Endothelial cell (in vitro differentiated cells): ENCODE measurements at regions not wholly inside any gene's neighbourhood (a gene's known extent, or its start where the extent isn't known, plus 50 kb on each side); places are given as distances from the start of the nearest gene placed in this dataset.
"Not testable (repeated sequence)": the region's sequence is repeated elsewhere in the genome, so short reads cannot be mapped to it uniquely, and the experiment has no call there.

Source experiments
- DNase-seq: peaks from one replicate; pipeline ENCODE4 v3.0.0; 2021; ENCODE audit warnings: low spot score
- H3K27ac Mint-ChIP-seq: one replicate; pipeline ENCODE4 v1.8.0; 2021; ENCODE audit warnings: mixed read lengths, inconsistent platforms; ENCODE audit not compliant: unreplicated experiment
- H3K27me3 Mint-ChIP-seq: one replicate; pipeline ENCODE4 v1.8.0; 2021; ENCODE audit warnings: mild to moderate bottlenecking, moderate library complexity, mixed read lengths, inconsistent platforms; ENCODE audit not compliant: unreplicated experiment
- H3K36me3 Mint-ChIP-seq: one replicate; pipeline ENCODE4 v1.8.0; 2021; ENCODE audit warnings: mild to moderate bottlenecking, low read depth, mixed read lengths, inconsistent platforms; ENCODE audit not compliant: unreplicated experiment
- H3K4me1 Mint-ChIP-seq: one replicate; pipeline ENCODE4 v1.8.0; 2021; ENCODE audit warnings: mild to moderate bottlenecking, mixed read lengths, inconsistent platforms; ENCODE audit not compliant: unreplicated experiment
- H3K4me3 Mint-ChIP-seq: one replicate; pipeline ENCODE4 v1.8.0; 2021; ENCODE audit warnings: mild to moderate bottlenecking, mixed read lengths, inconsistent platforms; ENCODE audit not compliant: unreplicated experiment
- H3K9me3 Mint-ChIP-seq: one replicate; pipeline ENCODE4 v1.8.0; 2021; ENCODE audit warnings: mixed read lengths, inconsistent platforms; ENCODE audit not compliant: unreplicated experiment
- TF ChIP-seq, protein P1 (sequence below): fragments of 200-600 bp; sonication (generic); IDR thresholded peaks from one replicate; pipeline ENCODE4 v1.5.0; 2021; ENCODE audit warnings: antibody characterized with exemption; ENCODE audit not compliant: unreplicated experiment

- no peaks in the 10 kb centered on the region for H3K9me3 Mint-ChIP-seq
- H3K4me1 Mint-ChIP-seq = no peaks in the 10 kb centered on the region
- no peak overlapping the region for H3K4me3 Mint-ChIP-seq
- H3K27ac Mint-ChIP-seq = no peak overlapping the region
- DNase-seq = no peak
- H3K36me3 Mint-ChIP-seq = no peaks in the 10 kb centered on the region
- H3K27me3 Mint-ChIP-seq = no peaks in the 10 kb centered on the region
- TF ChIP-seq, protein P1, sequence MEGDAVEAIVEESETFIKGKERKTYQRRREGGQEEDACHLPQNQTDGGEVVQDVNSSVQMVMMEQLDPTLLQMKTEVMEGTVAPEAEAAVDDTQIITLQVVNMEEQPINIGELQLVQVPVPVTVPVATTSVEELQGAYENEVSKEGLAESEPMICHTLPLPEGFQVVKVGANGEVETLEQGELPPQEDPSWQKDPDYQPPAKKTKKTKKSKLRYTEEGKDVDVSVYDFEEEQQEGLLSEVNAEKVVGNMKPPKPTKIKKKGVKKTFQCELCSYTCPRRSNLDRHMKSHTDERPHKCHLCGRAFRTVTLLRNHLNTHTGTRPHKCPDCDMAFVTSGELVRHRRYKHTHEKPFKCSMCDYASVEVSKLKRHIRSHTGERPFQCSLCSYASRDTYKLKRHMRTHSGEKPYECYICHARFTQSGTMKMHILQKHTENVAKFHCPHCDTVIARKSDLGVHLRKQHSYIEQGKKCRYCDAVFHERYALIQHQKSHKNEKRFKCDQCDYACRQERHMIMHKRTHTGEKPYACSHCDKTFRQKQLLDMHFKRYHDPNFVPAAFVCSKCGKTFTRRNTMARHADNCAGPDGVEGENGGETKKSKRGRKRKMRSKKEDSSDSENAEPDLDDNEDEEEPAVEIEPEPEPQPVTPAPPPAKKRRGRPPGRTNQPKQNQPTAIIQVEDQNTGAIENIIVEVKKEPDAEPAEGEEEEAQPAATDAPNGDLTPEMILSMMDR = no peak
Observed at GRCh38 chr7:49583440-49583839, 190.0 kb upstream of the VWC2 start.

DNA sequence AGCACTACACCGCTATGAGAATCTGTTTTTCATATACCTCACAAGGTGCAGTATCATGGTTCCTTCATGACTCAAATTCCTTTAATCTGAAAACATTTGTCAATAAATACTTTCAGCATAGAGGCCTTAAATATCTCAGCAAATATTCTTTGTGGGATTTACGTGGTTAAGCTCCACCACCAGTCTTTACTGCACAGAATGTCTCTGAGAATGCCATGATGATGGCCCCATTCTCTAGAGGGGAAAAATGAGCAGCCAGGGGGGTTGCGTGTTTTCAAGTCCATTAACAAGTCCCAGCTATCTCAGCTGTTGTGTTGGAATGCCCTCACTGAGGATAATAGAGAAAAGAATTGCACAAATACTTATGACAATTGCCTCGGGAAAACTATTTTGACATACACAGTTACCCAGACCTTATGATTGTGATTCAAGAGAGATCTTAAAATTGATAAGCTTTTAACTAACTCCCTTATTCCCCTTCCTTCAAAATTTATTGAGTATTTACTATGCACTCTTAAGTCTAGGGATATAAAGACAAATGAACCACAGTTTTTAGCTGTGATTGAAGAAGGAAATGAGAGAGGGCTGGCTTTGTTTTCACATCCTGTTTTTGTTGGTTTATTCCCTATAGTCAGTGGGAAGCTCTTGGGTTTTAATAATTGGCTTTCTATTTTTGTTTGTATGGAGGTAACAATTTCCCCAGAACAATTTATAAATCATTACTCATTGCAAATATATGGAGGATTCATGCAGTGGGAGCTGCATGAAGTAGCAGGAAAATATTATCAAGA, 176.5 kb upstream of the VWC2 start:
- TF ChIP-seq, protein P1 = no peak
- H3K27ac Mint-ChIP-seq = peak overlapping the region; percentile 34
- no peak for DNase-seq
- no peaks in the 10 kb centered on the region for H3K27me3 Mint-ChIP-seq
- peaks cover 11% of the 10 kb centered on the region for H3K4me1 Mint-ChIP-seq
- no peaks in the 10 kb centered on the region for H3K36me3 Mint-ChIP-seq
- H3K4me3 Mint-ChIP-seq = no peak overlapping the region
- no peaks in the 10 kb centered on the region for H3K9me3 Mint-ChIP-seq

DNA sequence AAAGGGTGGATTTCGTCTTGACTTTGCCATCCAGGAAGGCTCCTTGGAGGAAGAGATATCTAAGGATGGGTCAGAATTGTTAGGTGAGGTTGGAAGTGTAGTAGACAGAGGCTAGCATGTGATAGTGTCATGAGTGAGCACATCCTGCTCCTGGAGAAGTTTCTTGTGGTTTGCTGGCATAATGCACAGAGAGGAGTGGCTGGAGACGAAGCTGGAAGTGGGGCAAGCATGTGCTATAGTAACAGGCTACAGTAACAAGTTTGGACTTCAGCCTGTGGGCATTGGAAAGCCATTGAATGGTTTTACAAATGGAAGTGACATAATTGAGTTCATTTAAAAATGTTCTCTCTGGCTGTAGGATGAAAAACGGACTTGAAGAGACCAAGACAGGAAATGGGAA, 175.6 kb upstream of the VWC2 start:
- H3K9me3 Mint-ChIP-seq = no peaks in the 10 kb centered on the region
- H3K4me1 Mint-ChIP-seq = peaks cover 11% of the 10 kb centered on the region
- TF ChIP-seq, protein P1 = no peak
- DNase-seq = no peak
- no peaks in the 10 kb centered on the region for H3K36me3 Mint-ChIP-seq
- H3K4me3 Mint-ChIP-seq = no peak overlapping the region
- H3K27ac Mint-ChIP-seq = peak overlapping the region; percentile 17
- no peaks in the 10 kb centered on the region for H3K27me3 Mint-ChIP-seq

- H3K4me3 Mint-ChIP-seq = no peak overlapping the region
- H3K27ac Mint-ChIP-seq = no peak overlapping the region
Observed at GRCh38 chr7:49611951-49612350, 161.5 kb upstream of the VWC2 start.

DNA sequence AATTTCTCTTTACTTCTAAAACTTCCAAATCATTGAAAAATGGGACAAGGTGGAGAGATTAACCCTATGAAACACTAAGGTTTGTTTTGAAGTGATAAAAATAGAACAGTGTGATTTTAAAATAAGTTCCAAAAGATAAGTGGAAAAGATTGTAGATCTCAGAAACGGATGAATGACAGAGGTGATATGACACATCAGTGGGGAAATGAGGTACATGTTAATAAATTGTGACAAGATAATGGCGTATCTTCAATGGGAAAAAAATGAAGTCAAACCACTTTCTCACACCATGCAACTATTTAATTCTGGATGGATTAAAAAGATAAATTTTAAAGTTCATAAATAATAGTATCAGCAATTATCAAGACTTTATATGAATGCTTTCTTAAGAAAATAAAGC, 159.7 kb upstream of the VWC2 start:
- TF ChIP-seq, protein P1 = no peak
- Mint-ChIP-seq H3K27me3 (peaks cover 1% of the 10 kb centered on the region), H3K36me3 (no peaks in the 10 kb centered on the region), H3K9me3 (no peaks in the 10 kb centered on the region), H3K4me1 (no peaks in the 10 kb centered on the region), H3K27ac (no peak overlapping the region), H3K4me3 (no peak overlapping the region)
- no peak for DNase-seq

More at GRCh38 chr7:49611951-49612350, 161.5 kb upstream of the VWC2 start:
- Mint-ChIP-seq H3K4me1 (no peaks in the 10 kb centered on the region), H3K36me3 (no peaks in the 10 kb centered on the region), H3K9me3 (no peaks in the 10 kb centered on the region), H3K27me3 (peaks cover 1% of the 10 kb centered on the region)
- no peak for DNase-seq
- TF ChIP-seq, protein P1 = no peak

DNA sequence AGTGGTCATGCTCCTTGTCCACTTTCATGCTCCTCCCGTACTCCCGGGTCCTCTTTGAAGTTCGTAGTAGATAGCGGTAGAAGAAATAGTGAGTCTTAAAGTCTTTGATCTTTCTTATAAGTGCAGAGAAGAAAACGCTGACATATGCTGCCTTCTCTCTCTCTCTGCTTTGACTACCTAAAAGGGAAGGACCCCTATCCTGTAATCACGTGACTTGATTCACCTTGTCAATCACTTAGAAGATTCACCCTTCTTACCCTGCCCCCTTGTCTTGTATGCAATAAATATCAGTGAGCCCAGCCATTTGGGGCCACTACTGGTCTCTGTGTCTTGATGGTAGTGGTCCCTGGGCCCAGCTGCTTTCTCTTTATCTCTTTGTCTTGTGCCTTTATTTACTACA, 158.5 kb upstream of the VWC2 start:
- H3K36me3 Mint-ChIP-seq, DNase-seq, H3K27me3 Mint-ChIP-seq, H3K4me3 Mint-ChIP-seq, H3K9me3 Mint-ChIP-seq, H3K4me1 Mint-ChIP-seq, H3K27ac Mint-ChIP-seq: not testable (repeated sequence)
